ENCODE measurements at regions not wholly inside any gene's neighbourhood (a gene's known extent, or its start where the extent isn't known, plus 50 kb on each side); places are given as distances from the start of the nearest gene placed in this dataset.

DNA sequence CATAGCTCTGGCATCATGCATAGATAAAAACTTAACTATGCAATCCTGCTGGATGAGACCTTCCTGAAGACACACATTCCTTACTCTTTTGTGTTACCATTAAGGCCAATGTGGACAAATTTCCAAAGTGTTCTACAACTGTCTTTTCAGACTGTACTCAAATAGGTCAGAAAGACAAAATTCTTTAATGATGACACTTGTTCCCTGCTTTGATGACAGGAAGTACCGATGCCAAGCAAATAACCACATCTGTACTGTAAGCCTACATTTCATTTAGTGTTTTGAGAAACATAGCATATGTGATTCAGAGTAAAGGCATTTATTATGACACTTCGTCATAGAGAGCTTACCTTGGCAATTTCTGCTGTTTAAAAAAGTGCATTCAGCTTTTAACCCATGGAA lies 55.0 kb downstream of the PMAIP1 start:
- intact Hi-C loops (cut with DNase I): no loop called here
- DNase-seq (ENCODE audit: low spot score) (no peak), ATAC-seq (no peak)

DNA sequence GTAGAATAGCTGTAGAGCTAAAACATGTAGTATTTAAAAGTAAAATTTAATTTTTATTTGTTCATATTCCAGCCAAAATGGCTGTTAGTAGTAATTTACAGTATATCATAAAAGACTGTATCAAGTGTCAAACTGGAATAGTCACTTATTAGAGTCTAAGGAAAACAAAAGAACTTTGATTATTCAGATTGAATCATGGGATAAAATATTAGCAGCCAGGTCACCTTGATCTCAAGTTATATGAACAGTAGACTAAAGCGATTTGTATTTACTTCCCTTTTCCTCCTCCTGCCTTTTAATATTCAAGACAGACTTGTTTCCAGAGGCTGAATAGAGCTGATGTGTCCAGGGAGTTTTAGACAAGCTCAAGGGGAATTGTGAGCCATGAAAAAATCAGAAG lies 54.4 kb downstream of the PMAIP1 start:
- ATAC-seq: no peak
- intact Hi-C loops (cut with DNase I): no loop called here
- no peak for DNase-seq (ENCODE audit: low spot score)
